Upper lobe of right lung (tissue), 1 donor: ENCODE measurements at regions not wholly inside any gene's neighbourhood (a gene's known extent, or its start where the extent isn't known, plus 50 kb on each side); places are given as distances from the start of the nearest gene placed in this dataset.

ENCODE experiments used
- ATAC-seq: fragments of 200-7000 bp; cut with Tn5 transposase; one replicate; pipeline ENCODE4 v1.9.1; 2020; ENCODE audit warnings: mild to moderate bottlenecking, moderate library complexity
- DNase-seq: peaks from one replicate; pipeline ENCODE4 v3.0.0-alpha.2; 2020
- H3K27ac ChIP-seq: fragments of 200-600 bp; one replicate; pipeline ENCODE4 v1.8.0; 2022
- H3K27me3 ChIP-seq: fragments of 200-600 bp; one replicate; pipeline ENCODE4 v1.8.0; 2022; ENCODE audit warnings: mild to moderate bottlenecking
- H3K36me3 ChIP-seq: fragments of 200-600 bp; one replicate; pipeline ENCODE4 v1.8.0; 2022
- H3K4me1 ChIP-seq: fragments of 200-600 bp; one replicate; pipeline ENCODE4 v1.8.0; 2022
- H3K4me3 ChIP-seq: fragments of 200-600 bp; one replicate; pipeline ENCODE4 v1.8.0; 2022; ENCODE audit warnings: mild to moderate bottlenecking
- H3K9me3 ChIP-seq: fragments of 200-600 bp; one replicate; pipeline ENCODE4 v1.8.0; 2022
- intact Hi-C: fragments of 100-400 bp; cut with DNase I; formaldehyde crosslinking; loops from one replicate; pipeline ENCODE4 v1.11.0; 2022
- TF ChIP-seq, protein P1 (sequence below): fragments of 200-600 bp; IDR thresholded peaks from one replicate; pipeline ENCODE4 v1.8.0; 2022; ENCODE audit warnings: antibody characterized with exemption
- donor health status: DM: no; HTN: yes; CAD: no; lungs with severe emphysema.

GRCh38 chr2:96427917-96428316 lies 77.2 kb downstream of the NEURL3 start:
- intact Hi-C loops = no loop called here
- H3K4me1 ChIP-seq = no peaks in the 10 kb centered on the region
- no peak overlapping the region for H3K4me3 ChIP-seq
- DNase-seq (no peak), ATAC-seq (peak; percentile 49)
- H3K9me3 ChIP-seq = no peaks in the 10 kb centered on the region
- H3K36me3 ChIP-seq = no peaks in the 10 kb centered on the region
- no peaks in the 10 kb centered on the region for H3K27me3 ChIP-seq
- no peak overlapping the region for H3K27ac ChIP-seq
- TF ChIP-seq, protein P1, sequence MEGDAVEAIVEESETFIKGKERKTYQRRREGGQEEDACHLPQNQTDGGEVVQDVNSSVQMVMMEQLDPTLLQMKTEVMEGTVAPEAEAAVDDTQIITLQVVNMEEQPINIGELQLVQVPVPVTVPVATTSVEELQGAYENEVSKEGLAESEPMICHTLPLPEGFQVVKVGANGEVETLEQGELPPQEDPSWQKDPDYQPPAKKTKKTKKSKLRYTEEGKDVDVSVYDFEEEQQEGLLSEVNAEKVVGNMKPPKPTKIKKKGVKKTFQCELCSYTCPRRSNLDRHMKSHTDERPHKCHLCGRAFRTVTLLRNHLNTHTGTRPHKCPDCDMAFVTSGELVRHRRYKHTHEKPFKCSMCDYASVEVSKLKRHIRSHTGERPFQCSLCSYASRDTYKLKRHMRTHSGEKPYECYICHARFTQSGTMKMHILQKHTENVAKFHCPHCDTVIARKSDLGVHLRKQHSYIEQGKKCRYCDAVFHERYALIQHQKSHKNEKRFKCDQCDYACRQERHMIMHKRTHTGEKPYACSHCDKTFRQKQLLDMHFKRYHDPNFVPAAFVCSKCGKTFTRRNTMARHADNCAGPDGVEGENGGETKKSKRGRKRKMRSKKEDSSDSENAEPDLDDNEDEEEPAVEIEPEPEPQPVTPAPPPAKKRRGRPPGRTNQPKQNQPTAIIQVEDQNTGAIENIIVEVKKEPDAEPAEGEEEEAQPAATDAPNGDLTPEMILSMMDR = no peak

- no peak overlapping the region for H3K4me3 ChIP-seq
- H3K27ac ChIP-seq = no peak overlapping the region
- ATAC-seq = no peak
- no peaks in the 10 kb centered on the region for H3K36me3 ChIP-seq
- no peaks in the 10 kb centered on the region for H3K4me1 ChIP-seq
- no peaks in the 10 kb centered on the region for H3K27me3 ChIP-seq
- no peaks in the 10 kb centered on the region for H3K9me3 ChIP-seq
- DNase-seq = no peak
- intact Hi-C loops = no loop called here
- TF ChIP-seq, protein P1 = no peak
Measured at GRCh38 chr2:96427169-96427568, 78.0 kb downstream of the NEURL3 start.

DNA sequence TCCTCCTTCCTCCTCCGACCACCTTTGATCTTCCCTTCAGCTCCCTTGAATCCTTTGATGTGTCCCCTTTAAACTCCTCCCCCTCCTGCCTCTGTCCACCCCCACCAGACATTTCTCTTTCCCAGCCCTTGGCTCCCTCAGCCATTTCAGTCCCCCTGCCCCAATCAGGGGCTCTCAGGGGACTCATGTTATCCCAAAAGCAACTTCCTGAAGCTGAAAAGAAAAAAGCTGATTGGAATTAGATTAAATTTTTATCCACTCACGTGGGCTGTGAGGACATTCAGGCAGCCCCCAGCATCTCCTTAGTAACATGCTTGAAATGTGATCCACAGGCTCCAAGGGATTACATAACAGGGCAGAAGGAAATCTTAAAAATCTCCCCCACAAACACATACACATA lies 81.3 kb downstream of the NEURL3 start:
- H3K4me1 ChIP-seq = no peaks in the 10 kb centered on the region
- H3K36me3 ChIP-seq = no peaks in the 10 kb centered on the region
- no peaks in the 10 kb centered on the region for H3K27me3 ChIP-seq
- TF ChIP-seq, protein P1 = no peak
- no peak overlapping the region for H3K27ac ChIP-seq
- no peak overlapping the region for H3K4me3 ChIP-seq
- intact Hi-C loops = no loop called here
- ATAC-seq (no peak), DNase-seq (no peak)
- H3K9me3 ChIP-seq = no peaks in the 10 kb centered on the region
